Neural progenitor cell (in vitro differentiated cells): ENCODE measurements at regions not wholly inside any gene's neighbourhood (a gene's known extent, or its start where the extent isn't known, plus 50 kb on each side); places are given as distances from the start of the nearest gene placed in this dataset.

Experiments used
- DNase-seq: peaks from one replicate; pipeline ENCODE4 v3.0.0-alpha.2; 2016; ENCODE audit warnings: low spot score
- H2AFZ ChIP-seq: fragments of 200-600 bp; sonication (generic); replicated peaks from 2 replicates; pipeline ENCODE4 v1.6.1; 2016; ENCODE audit warnings: antibody characterized with exemption
- H3F3A ChIP-seq: fragments of 200-600 bp; sonication (generic); 2 replicates; pipeline ENCODE4 v1.6.1; 2016; ENCODE audit warnings: antibody characterized with exemption, low read depth
- H3K27ac ChIP-seq: fragments of 200-600 bp; sonication (generic); 2 replicates; pipeline ENCODE4 v1.5.1; 2016; ENCODE audit warnings: mild to moderate bottlenecking
- H3K27me3 ChIP-seq: fragments of 200-600 bp; sonication (generic); 2 replicates; pipeline ENCODE4 v1.6.1; 2016; ENCODE audit warnings: mild to moderate bottlenecking, moderate library complexity
- H3K36me3 ChIP-seq: fragments of 200-600 bp; sonication (generic); 2 replicates; pipeline ENCODE4 v1.5.1; 2016
- H3K4me1 ChIP-seq: fragments of 200-600 bp; sonication (generic); 2 replicates; pipeline ENCODE4 v1.6.1; 2016; ENCODE audit warnings: mixed run types
- H3K4me2 ChIP-seq: fragments of 200-600 bp; sonication (generic); 2 replicates; pipeline ENCODE4 v1.6.1; 2016
- H3K4me3 ChIP-seq: fragments of 200-600 bp; sonication (generic); 2 replicates; pipeline ENCODE4 v1.5.1; 2016
- H3K79me2 ChIP-seq: fragments of 200-600 bp; sonication (generic); 2 replicates; pipeline ENCODE4 v1.6.1; 2016; ENCODE audit warnings: low read depth
- H3K9ac ChIP-seq: fragments of 200-600 bp; sonication (generic); 2 replicates; pipeline ENCODE4 v1.6.1; 2016
- H3K9me3 ChIP-seq: fragments of 200-600 bp; sonication (generic); 2 replicates; pipeline ENCODE4 v1.5.1; 2016; ENCODE audit warnings: low read depth
- H4K20me1 ChIP-seq: fragments of 200-600 bp; sonication (generic); 2 replicates; pipeline ENCODE4 v1.6.1; 2016; ENCODE audit warnings: low read depth
- H3K27ac Mint-ChIP-seq: 3 replicates; pipeline ENCODE4 v1.8.0; 2021; ENCODE audit warnings: mixed read lengths
- H3K27me3 Mint-ChIP-seq: 2 replicates; pipeline ENCODE4 v1.8.0; 2022; ENCODE audit warnings: low read depth, mild to moderate bottlenecking, inconsistent platforms, moderate library complexity, mixed read lengths; ENCODE audit not compliant: insufficient read depth
- H3K36me3 Mint-ChIP-seq: 3 replicates; pipeline ENCODE4 v1.8.0; 2021; ENCODE audit warnings: mixed read lengths
- H3K4me1 Mint-ChIP-seq: 3 replicates; pipeline ENCODE4 v1.8.0; 2021; ENCODE audit warnings: mixed read lengths
- H3K4me3 Mint-ChIP-seq: 3 replicates; pipeline ENCODE4 v1.8.0; 2021; ENCODE audit warnings: mild to moderate bottlenecking, moderate library complexity, mixed read lengths
- H3K9me3 Mint-ChIP-seq: 3 replicates; pipeline ENCODE4 v1.8.0; 2020; ENCODE audit warnings: mixed read lengths
- EZH2 ChIP-seq: fragments of 200-600 bp; sonication (generic); IDR thresholded peaks from 2 replicates; pipeline ENCODE4 v1.6.1; 2017; ENCODE audit warnings: antibody characterized with exemption, mild to moderate bottlenecking, moderate library complexity
- EZH2phosphoT487 ChIP-seq: fragments of 200-600 bp; sonication (generic); IDR thresholded peaks from 2 replicates; pipeline ENCODE4 v1.6.1; 2017; ENCODE audit warnings: antibody characterized with exemption
- TF ChIP-seq, protein P1 (sequence below): fragments of 200-600 bp; sonication (generic); IDR thresholded peaks from 2 replicates; pipeline ENCODE4 v1.5.1; 2017; ENCODE audit warnings: antibody characterized with exemption, mild to moderate bottlenecking

DNA sequence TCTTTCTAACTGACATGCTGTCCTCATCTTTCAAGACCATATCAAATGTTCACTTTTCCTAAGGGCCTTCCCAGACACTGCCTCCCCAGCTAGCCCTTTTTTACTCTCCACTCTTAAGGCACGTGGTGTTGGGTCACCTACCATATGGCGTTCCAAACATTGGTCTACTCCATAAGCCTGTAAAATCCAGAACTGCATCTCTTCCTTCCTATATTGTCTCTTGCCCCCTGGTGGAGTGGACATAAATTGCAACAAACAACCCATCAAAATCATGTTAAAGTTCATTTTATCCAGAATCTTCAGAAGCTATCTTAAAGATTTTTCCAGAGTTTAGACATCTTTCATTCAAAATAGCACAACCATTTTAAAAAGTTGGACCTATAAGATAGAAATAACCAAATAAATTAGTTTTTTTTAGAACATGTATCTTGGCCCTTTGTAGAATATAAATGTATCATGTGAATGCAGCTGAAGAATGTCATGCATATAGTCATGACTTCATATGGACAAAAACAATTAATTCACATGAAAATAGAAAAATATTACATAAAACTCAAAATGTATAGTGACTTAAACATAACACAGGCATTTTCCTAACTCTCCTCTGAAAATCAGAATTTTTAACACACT, 180.6 kb upstream of the CHRM2 start:
- Mint-ChIP-seq H3K9me3 (no peaks in the 10 kb centered on the region), H3K36me3 (no peaks in the 10 kb centered on the region), H3K4me1 (peaks cover 4% of the 10 kb centered on the region), H3K27me3 (peaks cover 2% of the 10 kb centered on the region), H3K27ac (no peak overlapping the region), H3K4me3 (no peak overlapping the region)
- H3K79me2 ChIP-seq: no peaks in the 10 kb centered on the region
- H3K27me3 ChIP-seq: no peaks in the 10 kb centered on the region
- no peak overlapping the region for H3K4me3 ChIP-seq
- no peak overlapping the region for H3K4me2 ChIP-seq
- H3F3A ChIP-seq: peaks cover 3% of the 10 kb centered on the region
- no peak overlapping the region for H3K27ac ChIP-seq
- no peak overlapping the region for H3K9ac ChIP-seq
- no peaks in the 10 kb centered on the region for H3K4me1 ChIP-seq
- H3K9me3 ChIP-seq: no peaks in the 10 kb centered on the region
- H3K36me3 ChIP-seq: no peaks in the 10 kb centered on the region
- H2AFZ ChIP-seq: no peak overlapping the region
- no peak for TF ChIP-seq EZH2phosphoT487
- no peak for TF ChIP-seq EZH2
- TF ChIP-seq, protein P1, sequence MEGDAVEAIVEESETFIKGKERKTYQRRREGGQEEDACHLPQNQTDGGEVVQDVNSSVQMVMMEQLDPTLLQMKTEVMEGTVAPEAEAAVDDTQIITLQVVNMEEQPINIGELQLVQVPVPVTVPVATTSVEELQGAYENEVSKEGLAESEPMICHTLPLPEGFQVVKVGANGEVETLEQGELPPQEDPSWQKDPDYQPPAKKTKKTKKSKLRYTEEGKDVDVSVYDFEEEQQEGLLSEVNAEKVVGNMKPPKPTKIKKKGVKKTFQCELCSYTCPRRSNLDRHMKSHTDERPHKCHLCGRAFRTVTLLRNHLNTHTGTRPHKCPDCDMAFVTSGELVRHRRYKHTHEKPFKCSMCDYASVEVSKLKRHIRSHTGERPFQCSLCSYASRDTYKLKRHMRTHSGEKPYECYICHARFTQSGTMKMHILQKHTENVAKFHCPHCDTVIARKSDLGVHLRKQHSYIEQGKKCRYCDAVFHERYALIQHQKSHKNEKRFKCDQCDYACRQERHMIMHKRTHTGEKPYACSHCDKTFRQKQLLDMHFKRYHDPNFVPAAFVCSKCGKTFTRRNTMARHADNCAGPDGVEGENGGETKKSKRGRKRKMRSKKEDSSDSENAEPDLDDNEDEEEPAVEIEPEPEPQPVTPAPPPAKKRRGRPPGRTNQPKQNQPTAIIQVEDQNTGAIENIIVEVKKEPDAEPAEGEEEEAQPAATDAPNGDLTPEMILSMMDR: peak; percentile 70
- no peaks in the 10 kb centered on the region for H4K20me1 ChIP-seq
- DNase-seq: peak; percentile 40

DNA sequence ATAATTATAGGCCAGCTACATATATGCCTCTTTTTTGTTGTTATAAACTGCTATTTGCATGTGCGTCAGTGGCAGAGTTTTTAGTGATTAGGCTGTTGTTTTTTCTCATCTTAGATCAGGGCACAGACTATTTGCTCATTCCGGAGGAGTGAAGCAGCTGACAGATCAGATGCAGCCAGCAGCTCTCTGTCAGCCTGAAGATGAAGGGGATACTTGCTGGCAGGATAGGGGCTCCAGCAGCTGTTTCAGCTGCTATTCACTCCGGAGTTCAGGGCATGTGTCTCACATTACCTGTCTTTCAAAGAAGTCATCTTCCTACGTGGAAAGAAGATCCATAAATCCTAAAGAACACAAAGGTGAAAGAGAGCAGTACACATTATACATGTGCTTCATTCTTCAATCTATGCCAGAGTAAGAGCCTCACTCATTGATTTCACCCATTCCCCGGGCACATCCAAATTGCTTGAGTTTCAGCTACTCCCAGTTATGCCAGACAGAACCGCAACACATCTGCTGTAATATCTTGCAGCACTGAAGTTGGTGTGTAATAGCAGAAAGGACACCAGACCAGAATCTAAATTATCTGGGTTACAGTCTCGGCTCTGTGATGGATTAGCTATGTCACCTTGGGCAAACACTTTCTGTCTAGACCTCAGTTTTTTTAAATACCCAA, 182.8 kb upstream of the CHRM2 start:
- DNase-seq: peak; percentile 8
- Mint-ChIP-seq H3K27ac (no peak overlapping the region), H3K9me3 (peaks cover 1% of the 10 kb centered on the region), H3K4me3 (no peak overlapping the region), H3K36me3 (no peaks in the 10 kb centered on the region), H3K27me3 (no peaks in the 10 kb centered on the region), H3K4me1 (peaks cover 4% of the 10 kb centered on the region)
- H3K79me2 ChIP-seq: no peaks in the 10 kb centered on the region
- no peak overlapping the region for H3K9ac ChIP-seq
- H3F3A ChIP-seq: peaks cover 3% of the 10 kb centered on the region
- no peaks in the 10 kb centered on the region for H3K36me3 ChIP-seq
- H3K9me3 ChIP-seq: no peaks in the 10 kb centered on the region
- H3K4me2 ChIP-seq: no peak overlapping the region
- no peak overlapping the region for H3K27ac ChIP-seq
- no peak overlapping the region for H2AFZ ChIP-seq
- no peak overlapping the region for H3K4me3 ChIP-seq
- no peaks in the 10 kb centered on the region for H3K4me1 ChIP-seq
- no peaks in the 10 kb centered on the region for H4K20me1 ChIP-seq
- TF ChIP-seq EZH2phosphoT487 (no peak), EZH2 (no peak)
- TF ChIP-seq, protein P1: no peak
- no peaks in the 10 kb centered on the region for H3K27me3 ChIP-seq

DNA sequence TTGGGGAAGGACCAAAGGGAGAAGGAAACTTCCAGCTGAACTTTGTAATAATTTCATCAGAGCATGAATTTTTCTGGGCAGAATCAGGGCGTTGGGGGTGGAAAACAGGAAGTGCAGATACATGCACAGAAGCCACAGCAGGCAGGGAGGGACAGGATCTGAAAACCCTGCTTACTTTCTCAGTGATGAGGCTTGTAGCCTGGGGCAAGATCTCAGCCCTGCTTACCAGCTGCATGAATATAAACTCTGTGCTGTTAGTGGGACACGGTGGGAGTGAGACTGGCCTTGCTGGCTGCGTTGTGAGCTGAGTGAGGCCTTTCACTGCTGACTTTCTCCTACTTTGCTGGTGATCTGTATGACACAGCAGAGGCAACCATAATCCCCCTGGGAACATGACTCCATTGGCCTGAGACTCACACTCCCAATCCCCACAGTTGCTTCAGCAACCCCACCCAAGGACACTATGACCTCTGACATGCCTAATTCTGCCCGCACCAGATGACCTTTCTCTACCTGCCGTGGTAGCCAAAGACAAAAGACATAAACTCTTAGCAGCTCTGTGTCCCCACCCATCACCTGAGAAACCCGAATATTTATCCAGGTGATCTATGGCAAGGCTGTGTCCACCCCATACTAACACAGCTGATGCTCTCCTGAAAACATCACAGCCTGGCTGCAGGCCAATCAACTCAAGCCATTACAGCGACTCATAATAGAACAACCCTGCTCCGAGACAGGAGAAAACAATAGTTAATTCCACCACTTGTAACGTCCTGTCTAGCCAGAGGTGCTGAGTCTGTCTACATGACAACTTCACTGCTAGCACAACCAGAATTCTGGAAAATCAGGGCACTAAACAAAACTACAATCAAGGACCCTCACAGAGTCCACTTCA, 190.7 kb upstream of the CHRM2 start:
- no peak overlapping the region for H3K27ac ChIP-seq
- H4K20me1 ChIP-seq: no peaks in the 10 kb centered on the region
- TF ChIP-seq, protein P1: no peak
- TF ChIP-seq EZH2phosphoT487: no peak
- TF ChIP-seq EZH2: no peak
- H3K27ac Mint-ChIP-seq: no peak overlapping the region
- H3F3A ChIP-seq: no peaks in the 10 kb centered on the region
- no peak for DNase-seq
- no peak overlapping the region for H3K4me3 ChIP-seq
- H3K9me3 Mint-ChIP-seq: peaks cover 16% of the 10 kb centered on the region
- H3K79me2 ChIP-seq: no peaks in the 10 kb centered on the region
- H3K36me3 Mint-ChIP-seq: no peaks in the 10 kb centered on the region
- H3K36me3 ChIP-seq: no peaks in the 10 kb centered on the region
- H3K27me3 Mint-ChIP-seq: no peaks in the 10 kb centered on the region
- no peak overlapping the region for H2AFZ ChIP-seq
- H3K4me2 ChIP-seq: no peak overlapping the region
- no peak overlapping the region for H3K4me3 Mint-ChIP-seq
- H3K4me1 Mint-ChIP-seq: peaks cover 12% of the 10 kb centered on the region
- H3K4me1 ChIP-seq: no peaks in the 10 kb centered on the region
- no peaks in the 10 kb centered on the region for H3K9me3 ChIP-seq
- no peak overlapping the region for H3K9ac ChIP-seq
- H3K27me3 ChIP-seq: no peaks in the 10 kb centered on the region
